Suppressor macrophage treated with lipopolysaccharide for 4 hours (primary cell): ENCODE measurements at regions not wholly inside any gene's neighbourhood (a gene's known extent, or its start where the extent isn't known, plus 50 kb on each side); places are given as distances from the start of the nearest gene placed in this dataset.
"Not testable (repeated sequence)": the region's sequence is repeated elsewhere in the genome, so short reads cannot be mapped to it uniquely, and the experiment has no call there.

Source experiments
- DNase-seq: peaks from one replicate; pipeline ENCODE4 v3.0.0-alpha.2; 2020

GRCh38 chr5:117188211-117188610, 613.6 kb upstream of the SEMA6A start:
- no peak for DNase-seq

DNA sequence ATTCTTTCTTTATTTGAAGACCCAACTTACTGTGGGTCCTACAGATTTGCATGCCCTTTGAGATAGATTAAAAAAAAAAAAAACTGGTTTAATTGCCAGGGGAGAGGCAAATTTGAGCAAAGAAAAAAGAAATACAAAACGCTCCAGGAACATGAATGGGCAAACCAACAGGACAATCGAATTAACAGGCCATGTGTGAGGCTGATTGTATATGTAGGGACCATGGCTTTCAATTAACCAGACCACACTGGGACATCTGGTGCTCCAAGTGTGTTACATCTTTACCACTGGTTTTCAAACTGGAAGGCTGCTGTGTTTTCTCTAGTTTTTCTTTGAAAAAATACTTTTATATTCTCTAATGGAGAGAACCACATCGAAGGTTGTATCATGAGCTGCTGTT, 612.1 kb upstream of the SEMA6A start:
- DNase-seq: no peak

DNA sequence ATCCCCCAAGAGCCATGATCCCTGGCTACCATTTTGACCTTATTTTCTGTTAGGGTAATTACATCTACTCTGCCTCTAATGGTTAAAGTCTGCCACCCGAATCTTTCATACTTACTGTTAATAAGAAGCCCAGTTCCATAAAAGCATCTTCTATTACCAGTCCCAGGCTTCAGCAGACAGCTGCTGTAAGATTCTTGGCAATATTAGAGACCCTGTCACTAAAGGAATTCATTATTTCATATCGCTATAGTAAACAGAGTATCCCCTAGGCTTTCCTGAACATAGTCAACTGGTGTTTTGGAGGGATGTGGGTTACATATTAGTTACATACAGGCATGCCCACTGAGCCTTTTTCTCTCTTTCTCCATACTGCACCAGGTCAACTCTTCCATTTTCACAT, 608.7 kb upstream of the SEMA6A start:
- DNase-seq: no peak

DNA sequence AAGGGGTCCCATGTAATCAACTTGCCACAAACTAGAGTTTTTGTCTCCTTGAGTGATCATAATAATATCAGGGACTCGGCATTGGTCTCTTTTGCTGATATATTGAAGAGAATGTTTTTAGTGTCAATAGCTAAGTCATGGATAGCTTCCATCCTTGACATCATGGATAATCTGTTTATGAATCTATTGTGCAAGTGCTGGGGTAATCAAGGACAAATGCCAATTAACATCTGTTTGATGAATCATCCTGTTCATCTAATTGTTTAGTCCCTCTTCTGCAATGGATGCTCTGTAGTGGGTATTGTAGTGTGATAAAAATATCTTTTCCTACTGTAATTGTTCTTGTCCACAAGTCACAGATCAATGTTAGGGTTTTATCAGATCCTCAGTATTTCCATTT, 607.5 kb upstream of the SEMA6A start:
- no peak for DNase-seq

- DNase-seq: no peak
Measured at GRCh38 chr5:117177302-117177701, 602.7 kb upstream of the SEMA6A start.

- DNase-seq: no peak
Measured at GRCh38 chr5:117165068-117165467, 590.4 kb upstream of the SEMA6A start.

- DNase-seq: no peak
Measured at GRCh38 chr5:117161718-117162335, 587.2 kb upstream of the SEMA6A start.

- DNase-seq: no peak
Measured at GRCh38 chr5:117160391-117160790, 585.8 kb upstream of the SEMA6A start.

- DNase-seq: no peak
Measured at GRCh38 chr5:117149312-117149711, 574.7 kb upstream of the SEMA6A start.

- no peak for DNase-seq
Measured at GRCh38 chr5:117144086-117144485, 569.5 kb upstream of the SEMA6A start.

- no peak for DNase-seq
Measured at GRCh38 chr5:117143406-117143805, 568.8 kb upstream of the SEMA6A start.

- DNase-seq: no peak
Measured at GRCh38 chr5:117138523-117138922, 563.9 kb upstream of the SEMA6A start.

GRCh38 chr5:117135851-117136250, 561.2 kb upstream of the SEMA6A start:
- DNase-seq: no peak

GRCh38 chr5:117133198-117133597, 558.6 kb upstream of the SEMA6A start:
- no peak for DNase-seq

GRCh38 chr5:117131876-117132275, 557.3 kb upstream of the SEMA6A start:
- DNase-seq: no peak

- no peak for DNase-seq
Measured at GRCh38 chr5:117131048-117131679, 556.5 kb upstream of the SEMA6A start.

- no peak for DNase-seq
Measured at GRCh38 chr5:117118499-117118898, 543.9 kb upstream of the SEMA6A start.

GRCh38 chr5:117117314-117117713, 542.7 kb upstream of the SEMA6A start:
- not testable (repeated sequence) for DNase-seq

DNA sequence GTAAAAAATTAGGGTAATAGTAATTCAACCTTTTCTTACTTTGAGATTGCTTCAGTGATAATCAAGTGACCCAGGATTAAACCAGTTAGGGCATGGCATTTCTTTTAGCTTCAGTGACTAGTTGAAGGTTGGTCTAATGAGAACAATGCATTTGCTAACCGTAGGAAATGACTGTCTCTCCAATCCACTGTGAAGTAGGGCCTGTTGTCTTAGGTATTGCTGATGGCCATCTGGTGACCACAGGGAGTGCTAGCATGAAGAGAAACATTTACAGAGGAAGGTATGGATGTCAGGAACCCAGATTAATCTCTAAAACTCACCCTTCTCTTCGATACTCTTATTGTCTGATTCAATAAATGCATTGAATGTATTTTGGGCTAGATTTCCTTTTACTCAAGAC, 535.9 kb upstream of the SEMA6A start:
- DNase-seq: no peak

DNA sequence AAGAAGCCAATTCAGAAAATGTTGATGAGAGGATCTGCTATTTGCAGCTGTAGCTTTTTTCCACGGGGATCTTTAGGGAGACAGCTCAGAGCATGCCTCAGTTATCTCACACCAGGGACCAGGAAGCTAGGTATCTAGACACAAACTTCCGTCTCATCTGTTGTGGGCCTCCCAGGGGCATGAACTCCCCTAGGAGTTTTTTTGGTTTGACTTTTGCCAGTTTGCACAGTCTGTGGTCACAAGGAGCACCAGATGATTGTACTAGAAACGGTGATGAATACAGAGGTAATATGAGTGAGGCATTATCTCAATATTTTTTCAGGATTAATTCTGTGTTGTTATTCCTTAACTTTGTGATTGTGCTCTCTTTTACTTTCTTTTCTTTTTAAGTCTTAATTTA, 533.2 kb upstream of the SEMA6A start:
- no peak for DNase-seq

GRCh38 chr5:117103703-117104102, 529.1 kb upstream of the SEMA6A start:
- DNase-seq: no peak

DNA sequence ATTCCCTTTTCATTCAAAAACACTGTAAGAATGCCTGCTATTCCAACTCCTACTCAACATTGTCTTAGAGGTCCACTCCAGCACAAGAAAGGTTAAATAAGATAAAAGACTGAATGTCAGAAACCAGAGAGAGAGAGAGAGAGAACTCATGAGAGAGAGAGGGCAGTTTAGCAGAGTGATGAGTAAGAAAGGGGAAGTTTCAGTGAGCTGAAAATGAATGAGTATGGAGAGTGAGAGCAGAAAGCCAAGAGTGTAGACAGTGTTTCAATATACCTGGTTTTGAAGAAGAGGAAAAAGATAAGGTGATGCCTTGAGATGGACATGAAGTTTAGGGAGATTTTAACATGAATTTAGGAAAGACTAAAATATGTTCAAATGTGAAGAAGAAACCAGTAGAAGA, 528.0 kb upstream of the SEMA6A start:
- DNase-seq: no peak

DNA sequence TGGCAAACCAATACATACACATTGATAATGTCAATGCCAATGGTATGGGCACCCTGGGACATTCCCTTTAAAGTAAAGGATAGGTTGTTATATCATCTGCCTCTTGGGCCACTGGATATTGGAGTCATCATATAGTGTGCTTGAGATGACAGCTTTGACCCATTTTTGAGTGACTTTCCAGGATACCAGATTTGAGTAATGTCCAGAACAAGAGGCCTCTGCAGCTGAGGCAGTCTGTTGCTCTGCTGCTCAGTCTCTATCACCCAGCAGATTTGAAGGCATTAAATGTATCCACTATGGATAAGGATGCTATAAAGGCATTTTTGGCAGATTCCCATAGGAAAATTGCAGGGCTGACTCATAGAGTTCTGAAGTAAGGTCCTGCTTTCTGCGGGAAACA, 525.6 kb upstream of the SEMA6A start:
- no peak for DNase-seq

DNA sequence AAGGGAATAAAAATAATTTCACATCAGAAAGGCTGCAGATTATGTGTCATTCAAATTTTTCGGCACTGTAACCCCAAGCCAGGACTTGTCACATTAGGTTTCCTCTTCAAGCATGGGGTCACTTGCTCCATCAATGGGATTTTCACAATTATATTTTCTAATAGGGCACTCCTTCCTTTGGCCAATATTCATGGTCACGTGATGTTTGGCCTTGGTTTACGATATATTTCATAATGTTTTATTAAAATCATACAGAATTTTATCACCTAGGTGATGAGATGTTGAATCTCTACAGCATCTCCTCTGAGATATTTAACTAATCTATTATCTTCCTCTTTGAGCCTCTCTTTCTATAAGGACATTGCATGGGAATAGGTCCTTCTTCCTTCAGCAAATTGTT, 523.5 kb upstream of the SEMA6A start:
- no peak for DNase-seq
